Liver (tissue), 8 donors: ENCODE measurements at regions not wholly inside any gene's neighbourhood (a gene's known extent, or its start where the extent isn't known, plus 50 kb on each side); places are given as distances from the start of the nearest gene placed in this dataset.

Experiments
- DNase-seq: peaks from one replicate; pipeline ENCODE4 v3.0.0-alpha.2; 2017; ENCODE audit warnings: low spot score
- H3K27ac ChIP-seq, 2 donors: one replicate each; pipeline ENCODE4 v1.7.0; 2013; ENCODE audit warnings: inconsistent platforms in 2 of 2, low read length in 2 of 2, control low read depth in 1 of 2, low read depth in 1 of 2, mild to moderate bottlenecking in 1 of 2
- H3K27me3 ChIP-seq, 4 donors: one replicate each; pipeline versions ENCODE4 v1.6.1 to v1.7.0; 2013; ENCODE audit warnings: low read length in 3 of 4, inconsistent platforms in 1 of 4, mild to moderate bottlenecking in 1 of 4, moderate library complexity in 1 of 4; ENCODE audit not compliant: control insufficient read depth in 4 of 4, insufficient read depth in 4 of 4
- H3K36me3 ChIP-seq, 4 donors: one replicate each; pipeline versions ENCODE4 v1.6.1 to v1.7.0; 2013; ENCODE audit warnings: low read length in 3 of 4, mild to moderate bottlenecking in 3 of 4, low read depth in 1 of 4, moderate library complexity in 1 of 4; ENCODE audit not compliant: control insufficient read depth in 4 of 4, insufficient read depth in 3 of 4
- H3K4me1 ChIP-seq, 4 donors: one replicate each; pipeline versions ENCODE4 v1.6.1 to v1.7.0; 2013; ENCODE audit warnings: low read length in 3 of 4, mild to moderate bottlenecking in 3 of 4, moderate library complexity in 1 of 4; ENCODE audit not compliant: control insufficient read depth in 4 of 4, insufficient read depth in 4 of 4
- H3K4me3 ChIP-seq, 3 donors: one replicate each; pipeline versions ENCODE4 v1.6.1 to v1.7.0; 2013; ENCODE audit warnings: low read length in 3 of 3, control low read depth in 1 of 3, low read depth in 1 of 3, mild to moderate bottlenecking in 1 of 3
- H3K9ac ChIP-seq, 2 donors: one replicate each; pipeline ENCODE4 v1.7.0; 2013; ENCODE audit warnings: low read length in 2 of 2, mild to moderate bottlenecking in 2 of 2, moderate library complexity in 2 of 2, control low read depth in 1 of 2, low read depth in 1 of 2
- H3K9me3 ChIP-seq, 4 donors: one replicate each; pipeline versions ENCODE4 v1.6.1 to v1.7.0; 2013; ENCODE audit warnings: low read length in 3 of 4; ENCODE audit not compliant: control insufficient read depth in 4 of 4
- ATF3 ChIP-seq: IDR thresholded peaks from 2 replicates; pipeline ENCODE4 v1.6.1; 2016; ENCODE audit warnings: antibody characterized with exemption
- CTCF ChIP-seq: fragments of 150-350 bp; IDR thresholded peaks from 2 replicates; pipeline ENCODE4 v1.5.1; 2017; ENCODE audit warnings: improper control_type of control experiment, low read depth, low read length; ENCODE audit not compliant: missing input control
- EGR1 ChIP-seq, 2 donors: IDR thresholded peaks; 2 replicates each; pipeline ENCODE4 v1.6.1; 2016 to 2018; ENCODE audit warnings: antibody characterized with exemption in 2 of 2, low read depth in 2 of 2
- FOXA1 ChIP-seq: IDR thresholded peaks from 2 replicates; pipeline ENCODE4 v1.6.1; 2016; ENCODE audit warnings: antibody characterized with exemption
- GABPA ChIP-seq, 2 donors: IDR thresholded peaks in 1 of 2; conservative IDR thresholded peaks in 1 of 2; 2 replicates each; pipeline ENCODE4 v1.6.1; 2016; ENCODE audit warnings: antibody characterized with exemption in 2 of 2, mild to moderate bottlenecking in 1 of 2, moderate library complexity in 1 of 2
- HNF4A ChIP-seq, 2 donors: conservative IDR thresholded peaks; 2 replicates each; pipeline ENCODE4 v1.6.1; 2016; ENCODE audit warnings: antibody characterized with exemption in 2 of 2, mild to moderate bottlenecking in 2 of 2
- HNF4G ChIP-seq: IDR thresholded peaks from 2 replicates; pipeline ENCODE4 v1.6.1; 2016; ENCODE audit warnings: antibody characterized with exemption
- JUND ChIP-seq, 2 donors: IDR thresholded peaks; 2 replicates each; pipeline ENCODE4 v1.6.1; 2016; ENCODE audit warnings: antibody characterized with exemption in 2 of 2
- MAX ChIP-seq: IDR thresholded peaks from 2 replicates; pipeline ENCODE4 v1.6.1; 2016; ENCODE audit warnings: antibody characterized with exemption
- NR2F2 ChIP-seq: IDR thresholded peaks from 2 replicates; pipeline ENCODE4 v1.6.1; 2016; ENCODE audit warnings: antibody characterized with exemption
- RAD21 ChIP-seq, 2 donors: IDR thresholded peaks; 2 replicates each; pipeline ENCODE4 v1.6.1; 2016; ENCODE audit warnings: antibody characterized with exemption in 2 of 2, mild to moderate bottlenecking in 2 of 2
- REST ChIP-seq: IDR thresholded peaks from 2 replicates; pipeline ENCODE4 v1.6.1; 2016; ENCODE audit warnings: antibody characterized with exemption, mild to moderate bottlenecking
- RXRA ChIP-seq, 2 donors: IDR thresholded peaks; 2 replicates each; pipeline ENCODE4 v1.6.1; 2017 to 2018; ENCODE audit warnings: antibody characterized with exemption in 2 of 2, mild to moderate bottlenecking in 1 of 2
- SP1 ChIP-seq: IDR thresholded peaks from 2 replicates; pipeline ENCODE4 v1.6.1; 2018; ENCODE audit warnings: antibody characterized with exemption, mild to moderate bottlenecking
- YY1 ChIP-seq: IDR thresholded peaks from 2 replicates; pipeline ENCODE4 v1.6.1; 2016; ENCODE audit warnings: antibody characterized with exemption, mild to moderate bottlenecking
- ZBTB33 ChIP-seq: IDR thresholded peaks from 2 replicates; pipeline ENCODE4 v1.6.1; 2016; ENCODE audit warnings: antibody characterized with exemption
- WGBS: extraction: QIAGEN DNeasy Blood & Tissue Kit; methylation state at CpG from one replicate; pipeline ENCODE4 v1.1.7; 2013; 5-methylcytosine and 5-hydroxymethylcytosine counted together
- donor health status: healthy.
- donor health status: healthy.
- donor health status: healthy.
- donor health status: healthy.
- donor health status: healthy.

- TF ChIP-seq MAX, result no peak
- TF ChIP-seq EGR1 (IDR thresholded peaks at IDR 0.05; ENCODE audit: low read depth in 2 of 2), result no peak
- no peak for TF ChIP-seq HNF4A (conservative IDR thresholded peaks at IDR 0.05)
Observed at GRCh38 chr13:57340878-57341277, 173.9 kb downstream of the PRR20E start (continued).

GRCh38 chr13:57345526-57345925 is 178.5 kb downstream of the PRR20E start:
- Histone ChIP-seq H3K36me3 (no peaks in the 10 kb centered on the region), H3K27ac (no peak overlapping the region), H3K4me3 (no peak overlapping the region), H3K9ac (no peak overlapping the region), H3K9me3 (no peaks in the 10 kb centered on the region), H3K27me3 (no peaks in the 10 kb centered on the region), H3K4me1 (no peaks in the 10 kb centered on the region)
- TF ChIP-seq ZBTB33 (no peak), GABPA (IDR thresholded peaks at IDR 0.05 in 1 of 2, conservative IDR thresholded peaks at IDR 0.05 in 1 of 2) (no peak), NR2F2 (no peak), RXRA (IDR thresholded peaks at IDR 0.05) (no peak), FOXA1 (no peak), RAD21 (IDR thresholded peaks at IDR 0.05) (no peak), MAX (no peak), ATF3 (no peak), HNF4A (conservative IDR thresholded peaks at IDR 0.05) (no peak), YY1 (no peak), REST (no peak), CTCF (no peak), HNF4G (no peak), EGR1 (IDR thresholded peaks at IDR 0.05; ENCODE audit: low read depth in 2 of 2) (no peak), JUND (IDR thresholded peaks at IDR 0.05) (no peak), SP1 (no peak)
- DNase-seq, result no peak
- WGBS, result 85% methylated on average over 1 of the region's 1 CpG
